ENCODE measurements at regions not wholly inside any gene's neighbourhood (a gene's known extent, or its start where the extent isn't known, plus 50 kb on each side); places are given as distances from the start of the nearest gene placed in this dataset.

DNA sequence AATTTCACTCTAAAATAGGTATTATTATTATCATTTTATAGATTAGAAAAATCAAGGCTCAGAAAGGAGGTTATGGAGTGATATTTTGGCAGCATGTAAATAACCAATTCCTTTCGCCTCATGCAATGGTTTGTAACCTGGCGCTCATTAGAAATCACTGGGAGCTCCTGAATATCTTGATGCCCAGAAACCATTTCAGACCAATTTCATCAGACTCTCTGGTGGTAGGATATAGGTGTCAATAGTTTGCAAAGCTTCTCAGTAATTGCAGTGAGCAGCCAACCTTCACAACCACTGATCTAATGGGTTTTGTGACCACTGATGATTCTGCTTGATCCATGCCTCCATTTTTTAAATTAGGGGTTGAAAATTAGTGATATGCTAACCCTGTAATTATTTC is 57.8 kb upstream of the ZC3H12C start:
- Histone ChIP-seq H3K4me3 (no peak overlapping the region), H3K79me2 (replicated peaks; ENCODE audit: insufficient read depth) (no peaks in the 10 kb centered on the region), H3K27me3 (ENCODE audit: insufficient read depth) (no peaks in the 10 kb centered on the region), H3K4me2 (no peak overlapping the region), H3K9me2 (ENCODE audit: insufficient read depth) (peaks cover 5% of the 10 kb centered on the region; the same call in 1 of the 2 replicates), H3K27ac (ENCODE audit: low read depth) (no peak overlapping the region), H3K4me1 (ENCODE audit: insufficient read depth) (no peaks in the 10 kb centered on the region), H2AFZ (no peak overlapping the region), H3K36me3 (ENCODE audit: insufficient read depth) (no peaks in the 10 kb centered on the region), H3F3A (replicated peaks; ENCODE audit: low read depth) (no peaks in the 10 kb centered on the region), H4K20me1 (replicated peaks; ENCODE audit: insufficient read depth) (no peaks in the 10 kb centered on the region)
- no peaks in the 10 kb centered on the region for H3K4me1 Mint-ChIP-seq
- H3K4me3 Mint-ChIP-seq: no peak overlapping the region
- DNase-seq (ENCODE audit: low spot score) (no peak), ATAC-seq (no peak)
- TF ChIP-seq NANOG (IDR thresholded peaks at IDR 0.05; ENCODE audit: borderline replicate concordance) (no peak), EZH2phosphoT487 (IDR thresholded peaks at IDR 0.05; ENCODE audit: unreplicated experiment) (no peak), ZNF114 (CRISPR knock-in tag; IDR thresholded peaks at IDR 0.05) (no peak)
- TF ChIP-seq, protein P1, sequence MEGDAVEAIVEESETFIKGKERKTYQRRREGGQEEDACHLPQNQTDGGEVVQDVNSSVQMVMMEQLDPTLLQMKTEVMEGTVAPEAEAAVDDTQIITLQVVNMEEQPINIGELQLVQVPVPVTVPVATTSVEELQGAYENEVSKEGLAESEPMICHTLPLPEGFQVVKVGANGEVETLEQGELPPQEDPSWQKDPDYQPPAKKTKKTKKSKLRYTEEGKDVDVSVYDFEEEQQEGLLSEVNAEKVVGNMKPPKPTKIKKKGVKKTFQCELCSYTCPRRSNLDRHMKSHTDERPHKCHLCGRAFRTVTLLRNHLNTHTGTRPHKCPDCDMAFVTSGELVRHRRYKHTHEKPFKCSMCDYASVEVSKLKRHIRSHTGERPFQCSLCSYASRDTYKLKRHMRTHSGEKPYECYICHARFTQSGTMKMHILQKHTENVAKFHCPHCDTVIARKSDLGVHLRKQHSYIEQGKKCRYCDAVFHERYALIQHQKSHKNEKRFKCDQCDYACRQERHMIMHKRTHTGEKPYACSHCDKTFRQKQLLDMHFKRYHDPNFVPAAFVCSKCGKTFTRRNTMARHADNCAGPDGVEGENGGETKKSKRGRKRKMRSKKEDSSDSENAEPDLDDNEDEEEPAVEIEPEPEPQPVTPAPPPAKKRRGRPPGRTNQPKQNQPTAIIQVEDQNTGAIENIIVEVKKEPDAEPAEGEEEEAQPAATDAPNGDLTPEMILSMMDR (conservative IDR thresholded peaks at IDR 0.05; ENCODE audit: low read depth in 2 of 2): no peak
- TF ChIP-seq, protein P2, sequence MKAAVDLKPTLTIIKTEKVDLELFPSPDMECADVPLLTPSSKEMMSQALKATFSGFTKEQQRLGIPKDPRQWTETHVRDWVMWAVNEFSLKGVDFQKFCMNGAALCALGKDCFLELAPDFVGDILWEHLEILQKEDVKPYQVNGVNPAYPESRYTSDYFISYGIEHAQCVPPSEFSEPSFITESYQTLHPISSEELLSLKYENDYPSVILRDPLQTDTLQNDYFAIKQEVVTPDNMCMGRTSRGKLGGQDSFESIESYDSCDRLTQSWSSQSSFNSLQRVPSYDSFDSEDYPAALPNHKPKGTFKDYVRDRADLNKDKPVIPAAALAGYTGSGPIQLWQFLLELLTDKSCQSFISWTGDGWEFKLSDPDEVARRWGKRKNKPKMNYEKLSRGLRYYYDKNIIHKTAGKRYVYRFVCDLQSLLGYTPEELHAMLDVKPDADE (IDR thresholded peaks at IDR 0.05): no peak
- H3K27ac Mint-ChIP-seq: no peak overlapping the region
- peaks cover under 1% of the 10 kb centered on the region for H3K27me3 Mint-ChIP-seq (ENCODE audit: insufficient read depth, low read depth, poor library complexity)
- H3K36me3 Mint-ChIP-seq (ENCODE audit: low read depth): no peaks in the 10 kb centered on the region
- no peaks in the 10 kb centered on the region for H3K9me3 Mint-ChIP-seq

DNA sequence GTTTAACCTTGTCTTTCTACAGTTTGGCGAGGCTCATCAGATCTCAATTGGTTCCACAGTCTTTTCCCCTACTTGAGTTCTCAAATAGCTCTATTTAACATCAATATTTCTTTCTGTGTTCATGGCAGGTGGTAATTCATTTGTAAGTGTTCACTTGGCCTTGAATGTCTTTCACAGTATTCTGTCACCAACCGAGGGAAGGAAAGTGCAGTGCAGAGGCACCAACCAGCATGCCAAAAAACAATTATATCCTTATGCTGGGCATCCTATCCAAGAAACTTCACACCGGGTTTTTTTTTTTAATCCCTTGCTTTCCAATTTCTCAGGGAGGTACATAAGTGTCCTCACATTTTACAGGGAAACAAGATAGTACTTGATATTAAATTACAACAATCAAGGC is 55.0 kb upstream of the ZC3H12C start:
- no peaks in the 10 kb centered on the region for H3F3A ChIP-seq (replicated peaks; ENCODE audit: low read depth)
- Mint-ChIP-seq H3K4me1 (no peaks in the 10 kb centered on the region), H3K27me3 (ENCODE audit: insufficient read depth, low read depth, poor library complexity) (no peaks in the 10 kb centered on the region), H3K27ac (no peak overlapping the region), H3K4me3 (no peak overlapping the region), H3K36me3 (ENCODE audit: low read depth) (no peaks in the 10 kb centered on the region), H3K9me3 (no peaks in the 10 kb centered on the region)
- H3K9me2 ChIP-seq (ENCODE audit: insufficient read depth): no peaks in the 10 kb centered on the region
- no peak for DNase-seq (ENCODE audit: low spot score)
- no peaks in the 10 kb centered on the region for H3K4me1 ChIP-seq (ENCODE audit: insufficient read depth)
- no peaks in the 10 kb centered on the region for H3K27me3 ChIP-seq (ENCODE audit: insufficient read depth)
- no peak overlapping the region for H2AFZ ChIP-seq
- no peak for ATAC-seq
- no peaks in the 10 kb centered on the region for H3K36me3 ChIP-seq (ENCODE audit: insufficient read depth)
- no peak overlapping the region for H3K27ac ChIP-seq (ENCODE audit: low read depth)
- no peak overlapping the region for H3K4me2 ChIP-seq
- H3K79me2 ChIP-seq (replicated peaks; ENCODE audit: insufficient read depth): no peaks in the 10 kb centered on the region
- H4K20me1 ChIP-seq (replicated peaks; ENCODE audit: insufficient read depth): no peaks in the 10 kb centered on the region
- H3K4me3 ChIP-seq: no peak overlapping the region
- TF ChIP-seq, protein P3, sequence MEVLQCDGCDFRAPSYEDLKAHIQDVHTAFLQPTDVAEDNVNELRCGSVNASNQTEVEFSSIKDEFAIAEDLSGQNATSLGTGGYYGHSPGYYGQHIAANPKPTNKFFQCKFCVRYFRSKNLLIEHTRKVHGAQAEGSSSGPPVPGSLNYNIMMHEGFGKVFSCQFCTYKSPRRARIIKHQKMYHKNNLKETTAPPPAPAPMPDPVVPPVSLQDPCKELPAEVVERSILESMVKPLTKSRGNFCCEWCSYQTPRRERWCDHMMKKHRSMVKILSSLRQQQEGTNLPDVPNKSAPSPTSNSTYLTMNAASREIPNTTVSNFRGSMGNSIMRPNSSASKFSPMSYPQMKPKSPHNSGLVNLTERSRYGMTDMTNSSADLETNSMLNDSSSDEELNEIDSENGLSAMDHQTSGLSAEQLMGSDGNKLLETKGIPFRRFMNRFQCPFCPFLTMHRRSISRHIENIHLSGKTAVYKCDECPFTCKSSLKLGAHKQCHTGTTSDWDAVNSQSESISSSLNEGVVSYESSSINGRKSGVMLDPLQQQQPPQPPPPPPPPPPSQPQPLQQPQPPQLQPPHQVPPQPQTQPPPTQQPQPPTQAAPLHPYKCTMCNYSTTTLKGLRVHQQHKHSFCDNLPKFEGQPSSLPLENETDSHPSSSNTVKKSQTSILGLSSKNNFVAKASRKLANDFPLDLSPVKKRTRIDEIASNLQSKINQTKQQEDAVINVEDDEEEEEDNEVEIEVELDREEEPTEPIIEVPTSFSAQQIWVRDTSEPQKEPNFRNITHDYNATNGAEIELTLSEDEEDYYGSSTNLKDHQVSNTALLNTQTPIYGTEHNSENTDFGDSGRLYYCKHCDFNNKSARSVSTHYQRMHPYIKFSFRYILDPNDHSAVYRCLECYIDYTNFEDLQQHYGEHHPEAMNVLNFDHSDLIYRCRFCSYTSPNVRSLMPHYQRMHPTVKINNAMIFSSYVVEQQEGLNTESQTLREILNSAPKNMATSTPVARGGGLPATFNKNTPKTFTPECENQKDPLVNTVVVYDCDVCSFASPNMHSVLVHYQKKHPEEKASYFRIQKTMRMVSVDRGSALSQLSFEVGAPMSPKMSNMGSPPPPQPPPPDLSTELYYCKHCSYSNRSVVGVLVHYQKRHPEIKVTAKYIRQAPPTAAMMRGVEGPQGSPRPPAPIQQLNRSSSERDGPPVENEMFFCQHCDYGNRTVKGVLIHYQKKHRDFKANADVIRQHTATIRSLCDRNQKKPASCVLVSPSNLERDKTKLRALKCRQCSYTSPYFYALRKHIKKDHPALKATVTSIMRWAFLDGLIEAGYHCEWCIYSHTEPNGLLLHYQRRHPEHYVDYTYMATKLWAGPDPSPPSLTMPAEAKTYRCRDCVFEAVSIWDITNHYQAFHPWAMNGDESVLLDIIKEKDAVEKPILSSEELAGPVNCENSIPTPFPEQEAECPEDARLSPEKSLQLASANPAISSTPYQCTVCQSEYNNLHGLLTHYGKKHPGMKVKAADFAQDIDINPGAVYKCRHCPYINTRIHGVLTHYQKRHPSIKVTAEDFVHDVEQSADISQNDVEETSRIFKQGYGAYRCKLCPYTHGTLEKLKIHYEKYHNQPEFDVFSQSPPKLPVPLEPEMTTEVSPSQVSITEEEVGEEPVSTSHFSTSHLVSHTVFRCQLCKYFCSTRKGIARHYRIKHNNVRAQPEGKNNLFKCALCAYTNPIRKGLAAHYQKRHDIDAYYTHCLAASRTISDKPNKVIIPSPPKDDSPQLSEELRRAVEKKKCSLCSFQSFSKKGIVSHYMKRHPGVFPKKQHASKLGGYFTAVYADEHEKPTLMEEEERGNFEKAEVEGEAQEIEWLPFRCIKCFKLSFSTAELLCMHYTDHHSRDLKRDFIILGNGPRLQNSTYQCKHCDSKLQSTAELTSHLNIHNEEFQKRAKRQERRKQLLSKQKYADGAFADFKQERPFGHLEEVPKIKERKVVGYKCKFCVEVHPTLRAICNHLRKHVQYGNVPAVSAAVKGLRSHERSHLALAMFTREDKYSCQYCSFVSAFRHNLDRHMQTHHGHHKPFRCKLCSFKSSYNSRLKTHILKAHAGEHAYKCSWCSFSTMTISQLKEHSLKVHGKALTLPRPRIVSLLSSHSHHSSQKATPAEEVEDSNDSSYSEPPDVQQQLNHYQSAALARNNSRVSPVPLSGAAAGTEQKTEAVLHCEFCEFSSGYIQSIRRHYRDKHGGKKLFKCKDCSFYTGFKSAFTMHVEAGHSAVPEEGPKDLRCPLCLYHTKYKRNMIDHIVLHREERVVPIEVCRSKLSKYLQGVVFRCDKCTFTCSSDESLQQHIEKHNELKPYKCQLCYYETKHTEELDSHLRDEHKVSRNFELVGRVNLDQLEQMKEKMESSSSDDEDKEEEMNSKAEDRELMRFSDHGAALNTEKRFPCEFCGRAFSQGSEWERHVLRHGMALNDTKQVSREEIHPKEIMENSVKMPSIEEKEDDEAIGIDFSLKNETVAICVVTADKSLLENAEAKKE (CRISPR knock-in tag; IDR thresholded peaks at IDR 0.05): no peak
- TF ChIP-seq, protein P4, sequence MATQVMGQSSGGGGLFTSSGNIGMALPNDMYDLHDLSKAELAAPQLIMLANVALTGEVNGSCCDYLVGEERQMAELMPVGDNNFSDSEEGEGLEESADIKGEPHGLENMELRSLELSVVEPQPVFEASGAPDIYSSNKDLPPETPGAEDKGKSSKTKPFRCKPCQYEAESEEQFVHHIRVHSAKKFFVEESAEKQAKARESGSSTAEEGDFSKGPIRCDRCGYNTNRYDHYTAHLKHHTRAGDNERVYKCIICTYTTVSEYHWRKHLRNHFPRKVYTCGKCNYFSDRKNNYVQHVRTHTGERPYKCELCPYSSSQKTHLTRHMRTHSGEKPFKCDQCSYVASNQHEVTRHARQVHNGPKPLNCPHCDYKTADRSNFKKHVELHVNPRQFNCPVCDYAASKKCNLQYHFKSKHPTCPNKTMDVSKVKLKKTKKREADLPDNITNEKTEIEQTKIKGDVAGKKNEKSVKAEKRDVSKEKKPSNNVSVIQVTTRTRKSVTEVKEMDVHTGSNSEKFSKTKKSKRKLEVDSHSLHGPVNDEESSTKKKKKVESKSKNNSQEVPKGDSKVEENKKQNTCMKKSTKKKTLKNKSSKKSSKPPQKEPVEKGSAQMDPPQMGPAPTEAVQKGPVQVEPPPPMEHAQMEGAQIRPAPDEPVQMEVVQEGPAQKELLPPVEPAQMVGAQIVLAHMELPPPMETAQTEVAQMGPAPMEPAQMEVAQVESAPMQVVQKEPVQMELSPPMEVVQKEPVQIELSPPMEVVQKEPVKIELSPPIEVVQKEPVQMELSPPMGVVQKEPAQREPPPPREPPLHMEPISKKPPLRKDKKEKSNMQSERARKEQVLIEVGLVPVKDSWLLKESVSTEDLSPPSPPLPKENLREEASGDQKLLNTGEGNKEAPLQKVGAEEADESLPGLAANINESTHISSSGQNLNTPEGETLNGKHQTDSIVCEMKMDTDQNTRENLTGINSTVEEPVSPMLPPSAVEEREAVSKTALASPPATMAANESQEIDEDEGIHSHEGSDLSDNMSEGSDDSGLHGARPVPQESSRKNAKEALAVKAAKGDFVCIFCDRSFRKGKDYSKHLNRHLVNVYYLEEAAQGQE (IDR thresholded peaks at IDR 0.05; ENCODE audit: unreplicated experiment): no peak
